ENCODE measurements at regions not wholly inside any gene's neighbourhood (a gene's known extent, or its start where the extent isn't known, plus 50 kb on each side); places are given as distances from the start of the nearest gene placed in this dataset.

DNA sequence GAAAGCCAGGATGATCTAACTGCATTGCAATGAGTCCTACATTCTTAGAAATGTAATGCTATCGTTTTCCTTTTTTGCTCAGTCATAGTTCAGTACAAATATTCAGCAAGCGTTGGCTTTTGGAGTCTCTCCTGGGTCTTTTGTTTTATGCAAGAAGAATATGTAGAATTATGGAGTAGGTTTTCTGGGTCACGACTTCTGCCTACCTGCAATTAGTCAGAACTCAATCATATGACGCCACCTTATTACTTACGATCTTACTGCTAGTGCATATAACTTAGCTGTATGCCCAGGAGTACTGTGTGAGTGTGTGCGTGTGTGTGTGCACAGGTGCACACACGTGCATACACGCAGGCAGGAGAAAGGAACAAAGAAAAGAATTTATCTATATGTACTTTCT is 640.2 kb downstream of the STK39 start:
- no peak for TF ChIP-seq EZH2 (IDR thresholded peaks at IDR 0.05)
- no peak for TF ChIP-seq POLR2AphosphoS5 (IDR thresholded peaks at IDR 0.05; ENCODE audit: borderline replicate concordance, low read depth, low read length)
